Ishikawa (cell line): ENCODE measurements at regions not wholly inside any gene's neighbourhood (a gene's known extent, or its start where the extent isn't known, plus 50 kb on each side); places are given as distances from the start of the nearest gene placed in this dataset.

ENCODE experiments used
- CREB1 ChIP-seq: IDR thresholded peaks from 2 replicates; pipeline ENCODE4 v1.6.1; 2012; ENCODE audit warnings: low read depth
- EGR1 ChIP-seq: IDR thresholded peaks from 2 replicates; pipeline ENCODE4 v1.6.1; 2012
- EP300 ChIP-seq: IDR thresholded peaks from 2 replicates; pipeline ENCODE4 v1.6.1; 2012; ENCODE audit warnings: borderline replicate concordance
- TAF1 ChIP-seq: IDR thresholded peaks from 2 replicates; pipeline ENCODE4 v1.6.1; 2012; ENCODE audit warnings: low read depth, mild to moderate bottlenecking
- TEAD4 ChIP-seq: IDR thresholded peaks from 2 replicates; pipeline ENCODE4 v1.6.1; 2012
- YY1 ChIP-seq: IDR thresholded peaks from 2 replicates; pipeline ENCODE4 v1.6.1; 2012; ENCODE audit warnings: low read depth
- ZBTB7A ChIP-seq: IDR thresholded peaks from 2 replicates; pipeline ENCODE4 v1.6.1; 2012; ENCODE audit warnings: low read depth
- TF ChIP-seq, protein P1 (sequence below): IDR thresholded peaks from 2 replicates; pipeline ENCODE4 v1.6.1; 2012; ENCODE audit warnings: low read depth, mild to moderate bottlenecking

DNA sequence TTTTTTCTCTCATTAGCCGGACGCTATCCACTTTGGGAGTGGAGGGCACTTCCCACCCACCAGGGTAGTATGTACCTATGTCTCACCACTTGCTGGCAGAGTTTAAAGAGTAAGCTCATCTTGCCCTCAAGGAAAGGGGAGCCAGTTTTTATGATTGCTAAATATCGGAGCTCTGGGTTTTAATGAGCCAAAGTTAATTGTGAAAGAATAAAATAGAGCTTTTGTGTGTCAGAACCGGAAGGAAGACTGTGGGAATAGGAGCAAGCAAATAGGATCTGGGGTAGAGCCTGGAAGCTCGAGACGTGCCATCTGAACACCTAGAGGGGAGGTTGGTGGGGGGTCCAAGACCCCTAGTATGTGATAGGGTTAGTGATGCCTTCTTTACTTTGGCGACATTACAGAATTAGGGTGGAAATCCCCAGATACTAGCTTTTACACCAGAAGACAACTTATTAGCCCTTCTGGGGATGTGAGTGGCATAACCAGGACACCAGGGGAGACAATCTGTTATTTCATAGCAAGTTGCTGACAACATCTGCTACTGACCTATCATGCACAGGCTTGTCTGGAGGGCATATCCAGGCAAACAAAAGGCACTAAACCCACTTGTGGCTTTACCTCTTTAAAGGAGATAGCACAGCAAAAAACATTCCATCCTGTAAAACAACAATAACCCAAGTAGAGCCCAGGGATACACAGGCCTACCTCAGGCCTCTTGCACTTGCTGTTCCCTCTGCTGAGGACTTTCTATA is 333.8 kb downstream of the ZNF621 start:
- TF ChIP-seq TAF1 (no peak), TEAD4 (no peak), EP300 (no peak), YY1 (no peak), EGR1 (no peak), ZBTB7A (no peak), CREB1 (no peak)
- TF ChIP-seq, protein P1, sequence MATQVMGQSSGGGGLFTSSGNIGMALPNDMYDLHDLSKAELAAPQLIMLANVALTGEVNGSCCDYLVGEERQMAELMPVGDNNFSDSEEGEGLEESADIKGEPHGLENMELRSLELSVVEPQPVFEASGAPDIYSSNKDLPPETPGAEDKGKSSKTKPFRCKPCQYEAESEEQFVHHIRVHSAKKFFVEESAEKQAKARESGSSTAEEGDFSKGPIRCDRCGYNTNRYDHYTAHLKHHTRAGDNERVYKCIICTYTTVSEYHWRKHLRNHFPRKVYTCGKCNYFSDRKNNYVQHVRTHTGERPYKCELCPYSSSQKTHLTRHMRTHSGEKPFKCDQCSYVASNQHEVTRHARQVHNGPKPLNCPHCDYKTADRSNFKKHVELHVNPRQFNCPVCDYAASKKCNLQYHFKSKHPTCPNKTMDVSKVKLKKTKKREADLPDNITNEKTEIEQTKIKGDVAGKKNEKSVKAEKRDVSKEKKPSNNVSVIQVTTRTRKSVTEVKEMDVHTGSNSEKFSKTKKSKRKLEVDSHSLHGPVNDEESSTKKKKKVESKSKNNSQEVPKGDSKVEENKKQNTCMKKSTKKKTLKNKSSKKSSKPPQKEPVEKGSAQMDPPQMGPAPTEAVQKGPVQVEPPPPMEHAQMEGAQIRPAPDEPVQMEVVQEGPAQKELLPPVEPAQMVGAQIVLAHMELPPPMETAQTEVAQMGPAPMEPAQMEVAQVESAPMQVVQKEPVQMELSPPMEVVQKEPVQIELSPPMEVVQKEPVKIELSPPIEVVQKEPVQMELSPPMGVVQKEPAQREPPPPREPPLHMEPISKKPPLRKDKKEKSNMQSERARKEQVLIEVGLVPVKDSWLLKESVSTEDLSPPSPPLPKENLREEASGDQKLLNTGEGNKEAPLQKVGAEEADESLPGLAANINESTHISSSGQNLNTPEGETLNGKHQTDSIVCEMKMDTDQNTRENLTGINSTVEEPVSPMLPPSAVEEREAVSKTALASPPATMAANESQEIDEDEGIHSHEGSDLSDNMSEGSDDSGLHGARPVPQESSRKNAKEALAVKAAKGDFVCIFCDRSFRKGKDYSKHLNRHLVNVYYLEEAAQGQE = no peak
